ENCODE measurements at regions not wholly inside any gene's neighbourhood (a gene's known extent, or its start where the extent isn't known, plus 50 kb on each side); places are given as distances from the start of the nearest gene placed in this dataset.
A peak's percentile ranks its signal among the peaks of the same experiment; 100 is the strongest.

GRCh38 chr4:183772361-183772760, 113.3 kb downstream of the TRAPPC11 start:
- 82 to 90% methylated on average over 1 of the region's 1 CpG for WGBS, 2 experiments (ENCODE audit: low coverage in 1 of 2, low lambda C conversion rate in 2 of 2, missing lambda C conversion rate in 2 of 2)
- Histone ChIP-seq H3K4me3 (no peak overlapping the region), H3K9me2 (ENCODE audit: insufficient read depth) (no peaks in the 10 kb centered on the region), H3K27ac (no peak overlapping the region), H3F3A (ENCODE audit: insufficient read depth) (no peaks in the 10 kb centered on the region), H3K79me2 (ENCODE audit: insufficient read depth) (no peaks in the 10 kb centered on the region), H3K27me3 (replicated peaks; ENCODE audit: insufficient read depth) (peaks cover 7% of the 10 kb centered on the region; the same call in 1 of the 2 replicates), H3K9me3 (ENCODE audit: low read depth) (no peaks in the 10 kb centered on the region), H3K4me1 (ENCODE audit: insufficient read depth) (no peaks in the 10 kb centered on the region), H3K36me3 (ENCODE audit: low read depth) (no peaks in the 10 kb centered on the region), H4K20me1 (ENCODE audit: insufficient read depth) (no peaks in the 10 kb centered on the region), H3K9ac (no peak overlapping the region), H2AFZ (no peak overlapping the region), H3K4me2 (ENCODE audit: unreplicated experiment) (no peak overlapping the region)
- DNase-seq = no peak
- in situ Hi-C loops (cut with MboI) = no loop called here
- TF ChIP-seq EZH2 (IDR thresholded peaks at IDR 0.05; ENCODE audit: insufficient read depth, poor library complexity, severe bottlenecking) = no peak
- no peak for TF ChIP-seq EZH2phosphoT487 (IDR thresholded peaks at IDR 0.05; ENCODE audit: insufficient read depth, low read depth)

- no peaks in the 10 kb centered on the region for H3K9me2 ChIP-seq (ENCODE audit: insufficient read depth)
- no peaks in the 10 kb centered on the region for H3F3A ChIP-seq (ENCODE audit: insufficient read depth)
- H3K4me2 ChIP-seq (ENCODE audit: unreplicated experiment) = no peak overlapping the region
- no peak overlapping the region for H2AFZ ChIP-seq
- no peak for DNase-seq
- peaks cover 7% of the 10 kb centered on the region; the same call in 1 of the 2 replicates for H3K27me3 ChIP-seq (replicated peaks; ENCODE audit: insufficient read depth)
- H3K4me3 ChIP-seq = no peak overlapping the region
- H3K4me1 ChIP-seq (ENCODE audit: insufficient read depth) = no peaks in the 10 kb centered on the region
- no peaks in the 10 kb centered on the region for H3K36me3 ChIP-seq (ENCODE audit: low read depth)
- WGBS, 2 experiments (ENCODE audit: low coverage in 1 of 2, low lambda C conversion rate in 2 of 2, missing lambda C conversion rate in 2 of 2) = 18 to 24% methylated on average over 5 of the region's 5 CpGs
- TF ChIP-seq EZH2 (IDR thresholded peaks at IDR 0.05; ENCODE audit: insufficient read depth, poor library complexity, severe bottlenecking) (no peak), EZH2phosphoT487 (IDR thresholded peaks at IDR 0.05; ENCODE audit: insufficient read depth, low read depth) (no peak)
- in situ Hi-C loops (cut with MboI) = no loop called here
- no peaks in the 10 kb centered on the region for H3K79me2 ChIP-seq (ENCODE audit: insufficient read depth)
- H3K27ac ChIP-seq = no peak overlapping the region
- H4K20me1 ChIP-seq (ENCODE audit: insufficient read depth) = no peaks in the 10 kb centered on the region
- no peak overlapping the region for H3K9ac ChIP-seq
- no peaks in the 10 kb centered on the region for H3K9me3 ChIP-seq (ENCODE audit: low read depth)
Measured at GRCh38 chr4:183773790-183774189, 114.7 kb downstream of the TRAPPC11 start.

GRCh38 chr4:183783306-183783705, 121.8 kb upstream of the STOX2 start:
- TF ChIP-seq EZH2phosphoT487 (IDR thresholded peaks at IDR 0.05; ENCODE audit: insufficient read depth, low read depth) (no peak), EZH2 (IDR thresholded peaks at IDR 0.05; ENCODE audit: insufficient read depth, poor library complexity, severe bottlenecking) (no peak)
- Histone ChIP-seq H3K4me1 (ENCODE audit: insufficient read depth) (0 out of 2 replicates have a peak, but pooled peaks cover 3% of the 10 kb centered on the region), H3K27ac (no peak overlapping the region), H3F3A (ENCODE audit: insufficient read depth) (no peaks in the 10 kb centered on the region), H3K27me3 (replicated peaks; ENCODE audit: insufficient read depth) (no peaks in the 10 kb centered on the region), H3K9me3 (ENCODE audit: low read depth) (no peaks in the 10 kb centered on the region), H3K36me3 (ENCODE audit: low read depth) (no peaks in the 10 kb centered on the region), H3K9ac (no peak overlapping the region), H3K4me3 (no peak overlapping the region), H3K9me2 (ENCODE audit: insufficient read depth) (no peaks in the 10 kb centered on the region), H2AFZ (no peak overlapping the region), H4K20me1 (ENCODE audit: insufficient read depth) (no peaks in the 10 kb centered on the region), H3K4me2 (ENCODE audit: unreplicated experiment) (no peak overlapping the region), H3K79me2 (ENCODE audit: insufficient read depth) (no peaks in the 10 kb centered on the region)
- no peak for DNase-seq
- in situ Hi-C loops (cut with MboI) = no loop called here
- 76% methylated on average over 4 of the region's 4 CpGs for WGBS, 2 experiments (ENCODE audit: low coverage in 1 of 2, low lambda C conversion rate in 2 of 2, missing lambda C conversion rate in 2 of 2)

- in situ Hi-C loops (cut with MboI) = no loop called here
Measured at GRCh38 chr4:183783991-183784553, 121.0 kb upstream of the STOX2 start.

More at GRCh38 chr4:183783991-183784553, 121.0 kb upstream of the STOX2 start:
- 28 to 38% methylated on average over 6 of the region's 6 CpGs for WGBS, 2 experiments (ENCODE audit: low coverage in 1 of 2, low lambda C conversion rate in 2 of 2, missing lambda C conversion rate in 2 of 2)
- peak; percentile 82 for DNase-seq
- no peak overlapping the region for H2AFZ ChIP-seq
- H3K27ac ChIP-seq = no peak overlapping the region
- TF ChIP-seq EZH2phosphoT487 (IDR thresholded peaks at IDR 0.05; ENCODE audit: insufficient read depth, low read depth) (no peak), EZH2 (IDR thresholded peaks at IDR 0.05; ENCODE audit: insufficient read depth, poor library complexity, severe bottlenecking) (no peak)
- no peaks in the 10 kb centered on the region for H3K27me3 ChIP-seq (replicated peaks; ENCODE audit: insufficient read depth)
- H3F3A ChIP-seq (ENCODE audit: insufficient read depth) = no peaks in the 10 kb centered on the region
- no peak overlapping the region for H3K4me3 ChIP-seq
- no peaks in the 10 kb centered on the region for H4K20me1 ChIP-seq (ENCODE audit: insufficient read depth)
- no peak overlapping the region for H3K9ac ChIP-seq
- no peaks in the 10 kb centered on the region for H3K9me3 ChIP-seq (ENCODE audit: low read depth)
- H3K4me1 ChIP-seq (ENCODE audit: insufficient read depth) = 0 out of 2 replicates have a peak, but pooled peaks cover 3% of the 10 kb centered on the region
- H3K4me2 ChIP-seq (ENCODE audit: unreplicated experiment) = no peak overlapping the region
- H3K36me3 ChIP-seq (ENCODE audit: low read depth) = no peaks in the 10 kb centered on the region
- no peaks in the 10 kb centered on the region for H3K79me2 ChIP-seq (ENCODE audit: insufficient read depth)
- H3K9me2 ChIP-seq (ENCODE audit: insufficient read depth) = no peaks in the 10 kb centered on the region

All from GM23248 (cell line).